ENCODE measurements at regions not wholly inside any gene's neighbourhood (a gene's known extent, or its start where the extent isn't known, plus 50 kb on each side); places are given as distances from the start of the nearest gene placed in this dataset.

GRCh38 chr3:88596451-88596850 lies 446.7 kb downstream of the C3orf38 start:
- Mint-ChIP-seq H3K27me3 (ENCODE audit: insufficient read depth) (no peaks in the 10 kb centered on the region), H3K27ac (no peak overlapping the region), H3K4me3 (no peak overlapping the region), H3K36me3 (ENCODE audit: low read depth) (no peaks in the 10 kb centered on the region), H3K9me3 (peaks cover 2% of the 10 kb centered on the region), H3K4me1 (no peaks in the 10 kb centered on the region)
- Histone ChIP-seq H3K27me3 (ENCODE audit: control insufficient read depth, insufficient read depth, low read length, poor library complexity, severe bottlenecking) (no peaks in the 10 kb centered on the region), H3K9ac (ENCODE audit: extremely low read depth, low read length, poor library complexity, severe bottlenecking) (no peak overlapping the region), H3K27ac (ENCODE audit: low read depth, low read length) (no peak overlapping the region), H3K4me1 (ENCODE audit: control insufficient read depth, insufficient read depth, low read length) (no peaks in the 10 kb centered on the region), H3K4me3 (ENCODE audit: low read length) (no peak overlapping the region), H3K9me3 (ENCODE audit: control insufficient read depth, low read length) (peaks cover 4% of the 10 kb centered on the region), H3K36me3 (ENCODE audit: control insufficient read depth, insufficient read depth, low read length) (no peaks in the 10 kb centered on the region)
- DNase-seq: no peak
- 92% methylated on average over 1 of the region's 1 CpG; no CpG with 5 or more reads in 1 of the 2 experiments for WGBS, 2 experiments (ENCODE audit: insufficient coverage in 1 of 2, insufficient read length in 1 of 2)
- TF ChIP-seq CTCF (conservative IDR thresholded peaks at IDR 0.05): no peak

DNA sequence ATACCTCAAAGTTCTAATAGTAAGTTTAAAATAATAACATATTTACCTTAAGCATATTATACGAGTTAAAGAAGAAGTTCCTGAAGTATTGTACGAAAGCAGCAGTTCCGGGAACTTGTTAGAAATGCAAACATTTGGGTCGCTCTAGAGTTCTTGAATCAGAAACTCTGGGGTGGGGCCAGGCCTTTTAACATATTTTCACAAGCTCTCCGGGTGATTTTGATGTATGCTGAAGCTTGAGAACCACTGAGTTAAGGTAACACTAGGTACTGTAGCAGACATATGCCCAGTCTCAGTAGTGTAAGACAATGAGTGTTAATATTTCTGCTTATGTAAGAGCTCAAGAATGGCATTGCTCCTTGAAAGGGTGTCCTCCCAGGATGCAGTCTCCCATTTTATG lies 461.1 kb downstream of the C3orf38 start:
- no peaks in the 10 kb centered on the region for H3K27me3 ChIP-seq (ENCODE audit: control insufficient read depth, insufficient read depth, low read length, poor library complexity, severe bottlenecking)
- no peaks in the 10 kb centered on the region for H3K4me1 ChIP-seq (ENCODE audit: control insufficient read depth, insufficient read depth, low read length)
- H3K36me3 Mint-ChIP-seq (ENCODE audit: low read depth): no peaks in the 10 kb centered on the region
- 92 to 93% methylated on average over 2 to 5 of the region's 5 CpGs for WGBS, 2 experiments (ENCODE audit: insufficient coverage in 1 of 2, insufficient read length in 1 of 2)
- H3K4me3 Mint-ChIP-seq: no peak overlapping the region
- no peaks in the 10 kb centered on the region for H3K9me3 ChIP-seq (ENCODE audit: control insufficient read depth, low read length)
- TF ChIP-seq CTCF (conservative IDR thresholded peaks at IDR 0.05): no peak
- H3K27ac Mint-ChIP-seq: no peak overlapping the region
- no peaks in the 10 kb centered on the region for H3K9me3 Mint-ChIP-seq
- H3K27me3 Mint-ChIP-seq (ENCODE audit: insufficient read depth): no peaks in the 10 kb centered on the region
- H3K9ac ChIP-seq (ENCODE audit: extremely low read depth, low read length, poor library complexity, severe bottlenecking): no peak overlapping the region
- H3K4me3 ChIP-seq (ENCODE audit: low read length): no peak overlapping the region
- H3K4me1 Mint-ChIP-seq: no peaks in the 10 kb centered on the region
- H3K36me3 ChIP-seq (ENCODE audit: control insufficient read depth, insufficient read depth, low read length): no peaks in the 10 kb centered on the region
- no peak for DNase-seq
- H3K27ac ChIP-seq (ENCODE audit: low read depth, low read length): no peak overlapping the region

GRCh38 chr3:88611826-88612326 lies 462.1 kb downstream of the C3orf38 start:
- H3K27ac Mint-ChIP-seq: no peak overlapping the region
- H3K27me3 Mint-ChIP-seq (ENCODE audit: insufficient read depth): no peaks in the 10 kb centered on the region
- Histone ChIP-seq H3K27me3 (ENCODE audit: control insufficient read depth, insufficient read depth, low read length, poor library complexity, severe bottlenecking) (no peaks in the 10 kb centered on the region), H3K4me3 (ENCODE audit: low read length) (no peak overlapping the region), H3K36me3 (ENCODE audit: control insufficient read depth, insufficient read depth, low read length) (no peaks in the 10 kb centered on the region), H3K9me3 (ENCODE audit: control insufficient read depth, low read length) (no peaks in the 10 kb centered on the region), H3K9ac (ENCODE audit: extremely low read depth, low read length, poor library complexity, severe bottlenecking) (no peak overlapping the region), H3K27ac (ENCODE audit: low read depth, low read length) (no peak overlapping the region), H3K4me1 (ENCODE audit: control insufficient read depth, insufficient read depth, low read length) (no peaks in the 10 kb centered on the region)
- DNase-seq: no peak
- 83 to 88% methylated on average over 1 to 2 of the region's 2 CpGs for WGBS, 2 experiments (ENCODE audit: insufficient coverage in 1 of 2, insufficient read length in 1 of 2)
- no peak overlapping the region for H3K4me3 Mint-ChIP-seq
- peaks cover 4% of the 10 kb centered on the region for H3K4me1 Mint-ChIP-seq
- TF ChIP-seq CTCF (conservative IDR thresholded peaks at IDR 0.05): no peak
- H3K36me3 Mint-ChIP-seq (ENCODE audit: low read depth): no peaks in the 10 kb centered on the region
- H3K9me3 Mint-ChIP-seq: no peaks in the 10 kb centered on the region

Measured in endodermal cell (in vitro differentiated cells).